Esophagus muscularis mucosa (tissue), 4 donors: ENCODE measurements at regions not wholly inside any gene's neighbourhood (a gene's known extent, or its start where the extent isn't known, plus 50 kb on each side); places are given as distances from the start of the nearest gene placed in this dataset.

Experiments
- DNase-seq: peaks from one replicate; pipeline ENCODE4 v3.0.0-alpha.2; 2017; ENCODE audit errors: extremely low spot score
- H3K27ac ChIP-seq, 4 donors: fragments of 200-600 bp; sonication (generic); replicated peaks in 1 of 4; 1 replicate in 3 of 4; 2 replicates in 1 of 4; pipeline ENCODE4 v1.5.1; 2016 to 2019; ENCODE audit warnings: mild to moderate bottlenecking in 1 of 4
- H3K27me3 ChIP-seq, 4 donors: fragments of 200-600 bp; sonication (generic); one replicate each; pipeline versions ENCODE4 v1.5.1 to v1.6.0; 2016 to 2019
- H3K36me3 ChIP-seq, 4 donors: fragments of 200-600 bp; sonication (generic); one replicate each; pipeline ENCODE4 v1.5.1; 2016 to 2019
- H3K4me1 ChIP-seq, 4 donors: fragments of 200-600 bp; sonication (generic); one replicate each; pipeline ENCODE4 v1.5.1; 2016 to 2019
- H3K4me3 ChIP-seq, 4 donors: fragments of 200-600 bp; sonication (generic); 1 replicate in 2 of 4; 2 replicates in 2 of 4; pipeline ENCODE4 v1.5.1; 2016 to 2019; ENCODE audit warnings: mild to moderate bottlenecking in 4 of 4, moderate library complexity in 1 of 4
- H3K9me3 ChIP-seq, 4 donors: fragments of 200-600 bp; sonication (generic); 1 replicate in 3 of 4; 2 replicates in 1 of 4; pipeline ENCODE4 v1.5.1; 2016 to 2019
- EP300 ChIP-seq: sonication (generic); formaldehyde crosslinking; IDR thresholded peaks from one replicate; pipeline ENCODE4 v1.6.1; 2017; ENCODE audit warnings: antibody characterized with exemption
- POLR2A ChIP-seq: fragments of 450-650 bp; IDR thresholded peaks from one replicate; pipeline ENCODE4 v1.6.1; 2017; ENCODE audit warnings: antibody characterized with exemption, moderate library complexity, mild to moderate bottlenecking, low read depth
- POLR2AphosphoS5 ChIP-seq, 2 donors: sonication (generic); formaldehyde crosslinking; IDR thresholded peaks; one replicate each; pipeline ENCODE4 v1.6.1; 2017; ENCODE audit warnings: antibody characterized with exemption in 2 of 2
- WGBS: methylation state at CpG from one replicate; pipeline ENCODE4 v1.1.5; 2018; 5-methylcytosine and 5-hydroxymethylcytosine counted together
- intact Hi-C: fragments of 100-400 bp; cut with DNase I; formaldehyde crosslinking; loops from one replicate; pipeline ENCODE4 v1.15.1; 2023
- TF ChIP-seq, protein P1 (sequence below), 3 experiments: fragments of 200-600 bp in 2 of 3; fragments of 450-650 bp in 1 of 3; sonication (generic) in 2 of 3; IDR thresholded peaks; one replicate each; pipeline ENCODE4 v1.5.1; 2017 to 2019; ENCODE audit warnings: antibody characterized with exemption in 3 of 3, mild to moderate bottlenecking in 2 of 3, moderate library complexity in 1 of 3

DNA sequence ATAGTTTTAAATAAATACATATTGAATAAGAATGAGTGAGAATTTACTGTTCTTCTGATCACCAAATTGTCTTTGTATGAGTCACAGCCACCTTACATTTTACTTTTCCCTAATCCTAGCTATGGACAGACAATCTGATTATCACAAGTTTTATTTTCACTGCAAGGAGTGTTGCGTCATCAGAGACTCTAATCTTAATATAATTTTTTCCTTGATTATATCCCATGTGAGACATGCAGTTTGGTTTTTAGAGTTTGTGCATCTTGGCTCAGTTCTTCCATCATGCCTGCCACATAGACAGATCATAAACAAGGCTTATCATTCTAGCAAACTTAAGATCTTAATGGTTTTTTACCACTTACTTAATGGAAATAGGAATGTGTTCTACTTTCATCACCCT lies 478.5 kb upstream of the CDH18 start:
- H3K4me1 ChIP-seq: no peaks in the 10 kb centered on the region
- H3K36me3 ChIP-seq: no peaks in the 10 kb centered on the region
- intact Hi-C loops: no loop called here
- H3K27ac ChIP-seq: no peak overlapping the region
- WGBS: 56% methylated on average over 1 of the region's 1 CpG
- no peaks in the 10 kb centered on the region for H3K27me3 ChIP-seq
- TF ChIP-seq, protein P1, sequence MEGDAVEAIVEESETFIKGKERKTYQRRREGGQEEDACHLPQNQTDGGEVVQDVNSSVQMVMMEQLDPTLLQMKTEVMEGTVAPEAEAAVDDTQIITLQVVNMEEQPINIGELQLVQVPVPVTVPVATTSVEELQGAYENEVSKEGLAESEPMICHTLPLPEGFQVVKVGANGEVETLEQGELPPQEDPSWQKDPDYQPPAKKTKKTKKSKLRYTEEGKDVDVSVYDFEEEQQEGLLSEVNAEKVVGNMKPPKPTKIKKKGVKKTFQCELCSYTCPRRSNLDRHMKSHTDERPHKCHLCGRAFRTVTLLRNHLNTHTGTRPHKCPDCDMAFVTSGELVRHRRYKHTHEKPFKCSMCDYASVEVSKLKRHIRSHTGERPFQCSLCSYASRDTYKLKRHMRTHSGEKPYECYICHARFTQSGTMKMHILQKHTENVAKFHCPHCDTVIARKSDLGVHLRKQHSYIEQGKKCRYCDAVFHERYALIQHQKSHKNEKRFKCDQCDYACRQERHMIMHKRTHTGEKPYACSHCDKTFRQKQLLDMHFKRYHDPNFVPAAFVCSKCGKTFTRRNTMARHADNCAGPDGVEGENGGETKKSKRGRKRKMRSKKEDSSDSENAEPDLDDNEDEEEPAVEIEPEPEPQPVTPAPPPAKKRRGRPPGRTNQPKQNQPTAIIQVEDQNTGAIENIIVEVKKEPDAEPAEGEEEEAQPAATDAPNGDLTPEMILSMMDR (IDR thresholded peaks at IDR 0.05): no peak
- no peak for TF ChIP-seq POLR2A
- TF ChIP-seq POLR2AphosphoS5 (IDR thresholded peaks at IDR 0.05): no peak
- no peak for TF ChIP-seq EP300
- H3K9me3 ChIP-seq: no peaks in the 10 kb centered on the region
- DNase-seq: no peak
- H3K4me3 ChIP-seq: no peak overlapping the region

- Histone ChIP-seq H3K36me3 (no peaks in the 10 kb centered on the region), H3K4me1 (no peaks in the 10 kb centered on the region), H3K27ac (no peak overlapping the region), H3K27me3 (no peaks in the 10 kb centered on the region), H3K4me3 (no peak overlapping the region), H3K9me3 (no peaks in the 10 kb centered on the region)
- 49% methylated on average over 4 of the region's 4 CpGs for WGBS
- intact Hi-C loops: no loop called here
- no peak for DNase-seq
- TF ChIP-seq POLR2A (no peak), POLR2AphosphoS5 (IDR thresholded peaks at IDR 0.05) (no peak), EP300 (no peak)
- TF ChIP-seq, protein P1 (IDR thresholded peaks at IDR 0.05): no peak
These were observed 475.2 kb upstream of the CDH18 start for GRCh38 chr5:20463206-20463605.

DNA sequence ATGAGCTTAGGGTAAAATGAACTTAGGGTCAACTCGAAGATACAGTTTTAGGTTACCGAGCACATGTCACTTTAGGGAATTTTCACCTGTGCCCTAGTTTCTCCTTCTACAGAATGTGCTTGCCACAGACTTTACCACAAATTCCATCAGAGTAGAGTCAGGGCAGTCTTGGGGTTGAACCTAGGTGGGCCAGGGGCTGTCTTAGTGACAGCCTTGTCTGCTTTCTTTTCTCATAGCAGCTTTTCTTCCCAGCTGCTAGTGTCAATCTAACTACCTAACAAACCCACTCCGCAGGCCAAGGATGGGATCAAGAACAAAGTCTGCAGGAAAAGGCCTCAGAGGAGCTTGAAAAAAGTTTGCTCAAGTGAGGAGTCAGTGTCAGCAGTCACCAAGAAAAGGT lies 458.1 kb upstream of the CDH18 start:
- Histone ChIP-seq H3K27me3 (no peaks in the 10 kb centered on the region), H3K4me3 (no peak overlapping the region), H3K27ac (no peak overlapping the region), H3K36me3 (no peaks in the 10 kb centered on the region), H3K4me1 (no peaks in the 10 kb centered on the region), H3K9me3 (no peaks in the 10 kb centered on the region)
- DNase-seq: no peak
- TF ChIP-seq EP300: no peak
- TF ChIP-seq, protein P1 (IDR thresholded peaks at IDR 0.05): no peak
- TF ChIP-seq POLR2AphosphoS5 (IDR thresholded peaks at IDR 0.05): no peak
- TF ChIP-seq POLR2A: no peak
- 86% methylated on average over 3 of the region's 3 CpGs for WGBS
- intact Hi-C loops: no loop called here

DNA sequence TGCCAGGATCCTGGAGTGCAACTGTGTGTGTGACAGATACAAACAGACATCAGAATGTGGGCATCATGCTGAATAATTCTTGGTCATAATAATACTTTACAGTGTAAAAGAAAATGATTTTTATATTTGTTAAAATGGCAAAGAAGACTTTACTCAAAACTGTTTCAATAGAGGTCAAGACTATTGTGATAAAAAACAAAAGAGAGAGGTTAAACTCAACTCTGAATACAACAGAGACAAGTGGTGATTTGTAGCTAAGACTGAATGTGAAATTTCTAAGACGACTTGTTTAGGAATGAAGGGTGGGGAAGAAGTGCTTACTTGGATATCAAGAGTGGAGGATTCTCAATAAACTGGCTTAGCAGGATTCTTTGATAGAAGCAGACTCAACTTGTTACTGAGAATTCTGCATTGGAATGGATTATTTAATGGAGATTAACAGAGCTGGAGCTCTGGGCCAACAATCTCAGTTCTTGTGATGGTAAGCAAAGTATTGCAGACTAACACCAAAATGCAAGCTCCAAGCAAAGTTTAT lies 457.4 kb upstream of the CDH18 start:
- Histone ChIP-seq H3K4me3 (no peak overlapping the region), H3K9me3 (no peaks in the 10 kb centered on the region), H3K27me3 (no peaks in the 10 kb centered on the region), H3K36me3 (no peaks in the 10 kb centered on the region), H3K27ac (no peak overlapping the region), H3K4me1 (no peaks in the 10 kb centered on the region)
- DNase-seq: no peak
- intact Hi-C loops: no loop called here
- WGBS: 75% methylated on average over 1 of the region's 1 CpG
- no peak for TF ChIP-seq EP300
- TF ChIP-seq POLR2AphosphoS5 (IDR thresholded peaks at IDR 0.05): no peak
- no peak for TF ChIP-seq POLR2A
- TF ChIP-seq, protein P1 (IDR thresholded peaks at IDR 0.05): no peak

DNA sequence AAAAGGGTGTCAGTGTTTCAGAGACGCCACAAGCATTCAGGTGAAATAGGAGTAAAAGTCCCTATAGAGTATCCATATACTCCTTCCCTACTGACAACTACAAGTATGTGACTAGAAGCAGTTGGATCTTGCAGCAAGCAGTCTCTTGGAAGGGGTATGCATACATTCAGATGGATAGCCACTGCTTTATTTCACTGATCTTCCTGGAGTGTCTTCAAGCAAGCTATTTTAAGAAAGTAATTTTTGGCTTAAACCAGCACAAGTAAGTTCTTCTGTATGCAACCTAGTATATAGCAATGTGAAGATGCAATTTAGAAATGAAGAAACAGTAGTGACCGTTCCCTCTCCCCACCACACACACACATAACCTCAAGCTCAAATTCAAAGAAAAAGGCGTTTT lies 446.8 kb upstream of the CDH18 start:
- no peak for DNase-seq
- Histone ChIP-seq H3K4me3 (no peak overlapping the region), H3K9me3 (no peaks in the 10 kb centered on the region), H3K36me3 (no peaks in the 10 kb centered on the region), H3K4me1 (no peaks in the 10 kb centered on the region), H3K27ac (no peak overlapping the region), H3K27me3 (no peaks in the 10 kb centered on the region)
- TF ChIP-seq POLR2A: no peak
- TF ChIP-seq POLR2AphosphoS5 (IDR thresholded peaks at IDR 0.05): no peak
- intact Hi-C loops: no loop called here
- WGBS: 73% methylated on average over 3 of the region's 3 CpGs
